GM21390 (cell line): ENCODE measurements at regions not wholly inside any gene's neighbourhood (a gene's known extent, or its start where the extent isn't known, plus 50 kb on each side); places are given as distances from the start of the nearest gene placed in this dataset.
"Not testable (repeated sequence)": the region's sequence is repeated elsewhere in the genome, so short reads cannot be mapped to it uniquely, and the experiment has no call there.

Experiments used
- ATAC-seq: cut with Tn5 transposase; IDR thresholded peaks from one replicate; pipeline ENCODE4 v1.9.1; 2021; ENCODE audit not compliant: unreplicated experiment

- not testable (repeated sequence) for ATAC-seq
Observed at GRCh38 chr16:29203046-29203932, 203.2 kb downstream of the NPIPB11 start.

- not testable (repeated sequence) for ATAC-seq
Observed at GRCh38 chr16:29202642-29203041, 203.9 kb downstream of the NPIPB11 start.

GRCh38 chr16:29202025-29202632 is 204.4 kb downstream of the NPIPB11 start:
- not testable (repeated sequence) for ATAC-seq

- ATAC-seq = not testable (repeated sequence)
Observed at GRCh38 chr16:29201296-29202024, 205.1 kb downstream of the NPIPB11 start.

GRCh38 chr16:29200681-29201080 is 205.8 kb downstream of the NPIPB11 start:
- not testable (repeated sequence) for ATAC-seq

GRCh38 chr16:29200135-29200601 is 206.3 kb downstream of the NPIPB11 start:
- not testable (repeated sequence) for ATAC-seq

GRCh38 chr16:29199626-29200025 is 206.9 kb downstream of the NPIPB11 start:
- ATAC-seq = not testable (repeated sequence)

- ATAC-seq = no peak
Observed at GRCh38 chr16:29198731-29199521, 207.6 kb downstream of the NPIPB11 start.

GRCh38 chr16:29198231-29198630 is 208.3 kb downstream of the NPIPB11 start:
- no peak for ATAC-seq

- not testable (repeated sequence) for ATAC-seq
Observed at GRCh38 chr16:29197494-29198100, 208.9 kb downstream of the NPIPB11 start.

GRCh38 chr16:29196746-29197145 is 209.8 kb downstream of the NPIPB11 start:
- ATAC-seq = not testable (repeated sequence)

GRCh38 chr16:29195116-29195872 is 210.4 kb downstream of the LAT start:
- not testable (repeated sequence) for ATAC-seq

GRCh38 chr16:29194185-29194844 is 209.5 kb downstream of the LAT start:
- not testable (repeated sequence) for ATAC-seq

- ATAC-seq = not testable (repeated sequence)
Observed at GRCh38 chr16:29193634-29194033, 208.8 kb downstream of the LAT start.

GRCh38 chr16:29193248-29193574 is 208.4 kb downstream of the LAT start:
- ATAC-seq = not testable (repeated sequence)

- ATAC-seq = no peak
Observed at GRCh38 chr16:29192329-29193247, 207.7 kb downstream of the LAT start.

- ATAC-seq = not testable (repeated sequence)
Observed at GRCh38 chr16:29191636-29192180, 206.9 kb downstream of the LAT start.
